ENCODE measurements at regions not wholly inside any gene's neighbourhood (a gene's known extent, or its start where the extent isn't known, plus 50 kb on each side); places are given as distances from the start of the nearest gene placed in this dataset.
"Not testable (repeated sequence)": the region's sequence is repeated elsewhere in the genome, so short reads cannot be mapped to it uniquely, and the experiment has no call there.

DNA sequence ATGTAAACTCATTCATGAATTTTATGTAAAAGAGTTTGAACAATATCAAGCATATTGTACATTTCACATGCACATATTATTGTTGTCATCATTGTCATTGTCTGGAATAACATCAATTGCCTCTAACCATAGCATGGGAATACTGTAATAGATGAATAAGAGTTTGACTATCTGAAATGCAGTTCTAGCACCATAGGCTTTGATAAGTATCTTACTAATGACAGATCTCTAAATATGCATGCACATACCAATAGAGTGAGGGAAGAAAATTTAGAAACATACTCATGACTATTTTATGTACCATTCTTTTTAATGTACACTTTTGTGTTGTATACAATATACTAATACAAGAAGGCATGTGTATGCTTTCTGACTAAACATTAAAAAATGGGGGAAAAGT lies 161.6 kb upstream of the SPRY1 start:
- Histone ChIP-seq H3K4me3 (ENCODE audit: low read depth, low read length, poor library complexity, severe bottlenecking) (no peak overlapping the region), H3K27ac (ENCODE audit: low read depth, low read length, poor library complexity, severe bottlenecking) (no peak overlapping the region), H3K4me1 (ENCODE audit: insufficient read depth, low read length, poor library complexity, severe bottlenecking) (peaks cover 23% of the 10 kb centered on the region), H3K27me3 (replicated peaks; ENCODE audit: insufficient read depth, low read depth, low read length, poor library complexity) (no peaks in the 10 kb centered on the region), H3K36me3 (ENCODE audit: insufficient read depth, low read length, poor library complexity, severe bottlenecking) (no peaks in the 10 kb centered on the region), H3K9me3 (ENCODE audit: low read depth, low read length, poor library complexity, severe bottlenecking) (no peaks in the 10 kb centered on the region)
- intact Hi-C loops (cut with micrococcal nuclease; ENCODE audit: unreplicated experiment), result no loop called here
- TF ChIP-seq EZH2 (IDR thresholded peaks at IDR 0.05; ENCODE audit: borderline replicate concordance, low read depth, low read length, poor library complexity, severe bottlenecking), result no peak
- TF ChIP-seq, protein P1, sequence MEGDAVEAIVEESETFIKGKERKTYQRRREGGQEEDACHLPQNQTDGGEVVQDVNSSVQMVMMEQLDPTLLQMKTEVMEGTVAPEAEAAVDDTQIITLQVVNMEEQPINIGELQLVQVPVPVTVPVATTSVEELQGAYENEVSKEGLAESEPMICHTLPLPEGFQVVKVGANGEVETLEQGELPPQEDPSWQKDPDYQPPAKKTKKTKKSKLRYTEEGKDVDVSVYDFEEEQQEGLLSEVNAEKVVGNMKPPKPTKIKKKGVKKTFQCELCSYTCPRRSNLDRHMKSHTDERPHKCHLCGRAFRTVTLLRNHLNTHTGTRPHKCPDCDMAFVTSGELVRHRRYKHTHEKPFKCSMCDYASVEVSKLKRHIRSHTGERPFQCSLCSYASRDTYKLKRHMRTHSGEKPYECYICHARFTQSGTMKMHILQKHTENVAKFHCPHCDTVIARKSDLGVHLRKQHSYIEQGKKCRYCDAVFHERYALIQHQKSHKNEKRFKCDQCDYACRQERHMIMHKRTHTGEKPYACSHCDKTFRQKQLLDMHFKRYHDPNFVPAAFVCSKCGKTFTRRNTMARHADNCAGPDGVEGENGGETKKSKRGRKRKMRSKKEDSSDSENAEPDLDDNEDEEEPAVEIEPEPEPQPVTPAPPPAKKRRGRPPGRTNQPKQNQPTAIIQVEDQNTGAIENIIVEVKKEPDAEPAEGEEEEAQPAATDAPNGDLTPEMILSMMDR (conservative IDR thresholded peaks at IDR 0.05; ENCODE audit: low read depth, low read length), result no peak
- ChIA-PET CTCF (no interaction called here), POLR2A (ENCODE audit: low non-redundant PET) (no interaction called here)
- DNase-seq (ENCODE audit: low spot score), result no peak
- no TSS peak for BruUV-seq (replicated peaks)

DNA sequence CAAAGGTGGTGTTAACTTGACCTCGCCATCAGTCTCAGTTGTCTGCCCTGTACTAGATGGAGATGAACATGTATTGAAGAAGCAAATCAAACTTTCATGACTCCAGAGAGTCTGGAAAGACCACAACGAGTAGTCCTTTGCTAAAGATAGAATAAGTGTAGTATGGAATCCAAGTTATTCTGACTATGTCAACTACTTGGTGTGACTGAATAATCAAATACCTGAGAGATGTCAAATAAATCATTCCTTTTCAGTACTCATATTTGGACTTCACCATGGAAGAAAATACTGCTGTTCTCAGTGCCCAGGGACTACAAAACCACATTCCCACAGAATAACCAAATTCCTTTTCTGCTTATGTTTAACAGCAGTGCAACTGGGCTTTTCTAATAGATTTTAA lies 161.2 kb upstream of the SPRY1 start:
- peaks cover 23% of the 10 kb centered on the region for H3K4me1 ChIP-seq (ENCODE audit: insufficient read depth, low read length, poor library complexity, severe bottlenecking)
- intact Hi-C loops (cut with micrococcal nuclease; ENCODE audit: unreplicated experiment), result no loop called here
- H3K4me3 ChIP-seq (ENCODE audit: low read depth, low read length, poor library complexity, severe bottlenecking), result no peak overlapping the region
- DNase-seq (ENCODE audit: low spot score), result no peak
- POLR2A ChIA-PET (ENCODE audit: low non-redundant PET), result no interaction called here
- TF ChIP-seq, protein P1 (conservative IDR thresholded peaks at IDR 0.05; ENCODE audit: low read depth, low read length), result no peak
- no peak for TF ChIP-seq EZH2 (IDR thresholded peaks at IDR 0.05; ENCODE audit: borderline replicate concordance, low read depth, low read length, poor library complexity, severe bottlenecking)
- BruUV-seq (replicated peaks), result no TSS peak
- no peaks in the 10 kb centered on the region for H3K27me3 ChIP-seq (replicated peaks; ENCODE audit: insufficient read depth, low read depth, low read length, poor library complexity)
- no peaks in the 10 kb centered on the region for H3K9me3 ChIP-seq (ENCODE audit: low read depth, low read length, poor library complexity, severe bottlenecking)
- H3K36me3 ChIP-seq (ENCODE audit: insufficient read depth, low read length, poor library complexity, severe bottlenecking), result no peaks in the 10 kb centered on the region
- no peak overlapping the region for H3K27ac ChIP-seq (ENCODE audit: low read depth, low read length, poor library complexity, severe bottlenecking)
- CTCF ChIA-PET, result no interaction called here

DNA sequence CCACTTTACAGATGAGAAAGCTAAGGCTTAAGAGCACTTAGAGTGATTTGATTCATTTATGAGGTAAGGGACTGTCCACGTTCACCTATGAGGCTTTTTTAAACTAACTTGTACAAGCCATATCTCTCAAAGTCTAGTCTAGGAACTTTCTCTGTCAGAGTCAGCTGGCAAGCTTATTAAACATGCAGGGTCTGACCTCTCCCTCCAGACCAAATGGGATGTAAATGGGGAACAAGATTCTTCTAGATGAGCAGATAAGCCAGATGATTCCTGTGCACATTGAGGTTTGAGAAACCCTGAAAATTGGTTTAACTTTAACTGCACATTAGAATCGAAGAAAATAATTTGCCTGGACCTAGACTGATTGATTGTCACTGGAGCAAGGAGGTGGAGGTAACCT lies 160.0 kb upstream of the SPRY1 start:
- no TSS peak for BruUV-seq (replicated peaks)
- ChIA-PET POLR2A (ENCODE audit: low non-redundant PET) (no interaction called here), CTCF (no interaction called here)
- Histone ChIP-seq H3K27me3 (replicated peaks; ENCODE audit: insufficient read depth, low read depth, low read length, poor library complexity) (no peaks in the 10 kb centered on the region), H3K4me3 (ENCODE audit: low read depth, low read length, poor library complexity, severe bottlenecking) (no peak overlapping the region), H3K27ac (ENCODE audit: low read depth, low read length, poor library complexity, severe bottlenecking) (no peak overlapping the region), H3K4me1 (ENCODE audit: insufficient read depth, low read length, poor library complexity, severe bottlenecking) (peaks cover 23% of the 10 kb centered on the region), H3K36me3 (ENCODE audit: insufficient read depth, low read length, poor library complexity, severe bottlenecking) (no peaks in the 10 kb centered on the region), H3K9me3 (ENCODE audit: low read depth, low read length, poor library complexity, severe bottlenecking) (no peaks in the 10 kb centered on the region)
- intact Hi-C loops (cut with micrococcal nuclease; ENCODE audit: unreplicated experiment), result no loop called here
- no peak for DNase-seq (ENCODE audit: low spot score)
- TF ChIP-seq, protein P1 (conservative IDR thresholded peaks at IDR 0.05; ENCODE audit: low read depth, low read length), result no peak
- no peak for TF ChIP-seq EZH2 (IDR thresholded peaks at IDR 0.05; ENCODE audit: borderline replicate concordance, low read depth, low read length, poor library complexity, severe bottlenecking)

DNA sequence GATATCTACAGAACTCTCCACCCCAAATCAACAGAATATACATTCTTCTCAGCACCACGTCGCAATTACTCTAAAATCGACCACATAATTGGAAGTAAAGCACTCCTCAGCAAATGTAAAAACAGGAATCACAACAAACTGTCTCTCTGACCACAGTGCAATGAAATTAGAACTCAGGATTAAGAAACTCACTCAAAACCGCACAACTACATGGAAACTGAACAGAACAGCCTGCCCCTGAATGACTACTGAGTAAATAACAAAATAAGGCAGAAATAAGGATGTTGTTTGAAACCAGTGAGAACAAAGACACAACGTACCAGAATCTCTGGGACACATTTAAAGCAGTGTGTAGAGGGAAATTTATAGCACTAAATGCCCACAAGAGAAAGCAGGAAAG lies 156.3 kb upstream of the SPRY1 start:
- H3K36me3 ChIP-seq (ENCODE audit: insufficient read depth, low read length, poor library complexity, severe bottlenecking); CTCF ChIA-PET; H3K27ac ChIP-seq (ENCODE audit: low read depth, low read length, poor library complexity, severe bottlenecking); POLR2A ChIA-PET (ENCODE audit: low non-redundant PET); H3K27me3 ChIP-seq (replicated peaks; ENCODE audit: insufficient read depth, low read depth, low read length, poor library complexity); intact Hi-C loops (cut with micrococcal nuclease; ENCODE audit: unreplicated experiment); H3K9me3 ChIP-seq (ENCODE audit: low read depth, low read length, poor library complexity, severe bottlenecking); BruUV-seq (replicated peaks); H3K4me3 ChIP-seq (ENCODE audit: low read depth, low read length, poor library complexity, severe bottlenecking); H3K4me1 ChIP-seq (ENCODE audit: insufficient read depth, low read length, poor library complexity, severe bottlenecking); DNase-seq (ENCODE audit: low spot score): not testable (repeated sequence)

DNA sequence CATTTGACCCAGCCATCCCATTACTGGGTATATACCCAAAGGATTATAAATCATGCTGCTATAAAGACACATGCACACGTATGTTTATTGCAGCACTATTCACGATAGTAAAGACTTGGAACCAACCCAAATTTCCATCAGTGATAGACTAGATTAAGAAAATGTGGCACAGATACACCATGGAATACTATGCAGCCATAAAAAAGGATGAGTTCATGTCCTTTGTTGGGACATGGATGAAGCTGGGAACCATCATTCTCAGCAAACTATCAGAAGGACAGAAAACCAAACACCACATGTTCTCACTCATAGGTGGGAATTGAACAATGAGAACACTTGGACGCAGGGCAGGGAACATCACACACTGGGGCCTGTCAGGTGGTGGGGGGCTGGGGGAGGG lies 153.4 kb upstream of the SPRY1 start:
- intact Hi-C loops (cut with micrococcal nuclease; ENCODE audit: unreplicated experiment); BruUV-seq (replicated peaks); CTCF ChIA-PET: not testable (repeated sequence)

More for the DNA sequence above, 153.4 kb upstream of the SPRY1 start:
- H3K4me1 ChIP-seq (ENCODE audit: insufficient read depth, low read length, poor library complexity, severe bottlenecking), result peaks cover 21% of the 10 kb centered on the region
- H3K36me3 ChIP-seq (ENCODE audit: insufficient read depth, low read length, poor library complexity, severe bottlenecking); H3K27me3 ChIP-seq (replicated peaks; ENCODE audit: insufficient read depth, low read depth, low read length, poor library complexity); DNase-seq (ENCODE audit: low spot score); H3K9me3 ChIP-seq (ENCODE audit: low read depth, low read length, poor library complexity, severe bottlenecking); H3K27ac ChIP-seq (ENCODE audit: low read depth, low read length, poor library complexity, severe bottlenecking); H3K4me3 ChIP-seq (ENCODE audit: low read depth, low read length, poor library complexity, severe bottlenecking); POLR2A ChIA-PET (ENCODE audit: low non-redundant PET): not testable (repeated sequence)

Measured in A673 (cell line).